Coronary artery (tissue), 2 donors: ENCODE measurements at regions not wholly inside any gene's neighbourhood (a gene's known extent, or its start where the extent isn't known, plus 50 kb on each side); places are given as distances from the start of the nearest gene placed in this dataset.

Source experiments
- DNase-seq: peaks from one replicate; pipeline ENCODE4 v3.0.0-alpha.2; 2017; ENCODE audit warnings: low spot score
- H3K27ac ChIP-seq, 2 donors: fragments of 200-600 bp; sonication (generic); one replicate each; pipeline ENCODE4 v1.5.1; 2016 to 2019
- H3K4me3 ChIP-seq: fragments of 200-600 bp; sonication (generic); 2 replicates; pipeline ENCODE4 v1.5.1; 2016; ENCODE audit warnings: mild to moderate bottlenecking, moderate library complexity
- CTCF ChIP-seq: fragments of 200-600 bp; sonication (generic); IDR thresholded peaks from one replicate; pipeline ENCODE4 v1.5.1; 2019; ENCODE audit warnings: antibody characterized with exemption

GRCh38 chr13:79919091-79919490 lies 421.8 kb downstream of the SPRY2 start:
- H3K4me3 ChIP-seq, result no peak overlapping the region
- H3K27ac ChIP-seq, result no peak overlapping the region
- no peak for DNase-seq
- no peak for TF ChIP-seq CTCF

GRCh38 chr13:79918620-79919019 lies 422.3 kb downstream of the SPRY2 start:
- no peak overlapping the region for H3K27ac ChIP-seq
- TF ChIP-seq CTCF, result no peak
- DNase-seq, result no peak

GRCh38 chr13:79917628-79918027 lies 423.3 kb downstream of the SPRY2 start:
- no peak for DNase-seq
- Histone ChIP-seq H3K4me3 (no peak overlapping the region), H3K27ac (no peak overlapping the region)
- no peak for TF ChIP-seq CTCF

More at GRCh38 chr13:79918620-79919019, 422.3 kb downstream of the SPRY2 start:
- H3K4me3 ChIP-seq, result no peak overlapping the region

- no peak overlapping the region for H3K4me3 ChIP-seq
- no peak for DNase-seq
- H3K27ac ChIP-seq, result no peak overlapping the region
- TF ChIP-seq CTCF, result no peak
Observed at GRCh38 chr13:79915114-79915811, 425.7 kb downstream of the SPRY2 start.

- no peak overlapping the region for H3K4me3 ChIP-seq
- DNase-seq, result no peak
- H3K27ac ChIP-seq, result no peak overlapping the region
- TF ChIP-seq CTCF, result no peak
Observed at GRCh38 chr13:79913141-79913827, 427.6 kb downstream of the SPRY2 start.

GRCh38 chr13:79912403-79912802 lies 428.5 kb downstream of the SPRY2 start:
- Histone ChIP-seq H3K27ac (no peak overlapping the region), H3K4me3 (no peak overlapping the region)
- DNase-seq, result no peak
- no peak for TF ChIP-seq CTCF
